GM12878 (cell line): ENCODE measurements at regions not wholly inside any gene's neighbourhood (a gene's known extent, or its start where the extent isn't known, plus 50 kb on each side); places are given as distances from the start of the nearest gene placed in this dataset.

Experiments used
- ATAC-seq: fragments of 200-7000 bp; cut with Tn5 transposase; 3 replicates; pipeline ENCODE4 v1.9.1; 2020; ENCODE audit warnings: mild to moderate bottlenecking, moderate library complexity
- BruUV-seq: library from RNA; stranded (reverse); fragments of 400-500 nt; replicated peaks from 2 replicates; lab custom pipeline; 2021; lab: Mats Ljungman, UMichigan
- CTCF ChIA-PET: fragments of 300-600 bp; sonication (Branson Sonifier 250); formaldehyde crosslinking; extraction: SDS; loops from one replicate; lab custom pipeline; 2021; ENCODE audit warnings: inconsistent platforms; lab: Yijun Ruan, JAX
- POLR2A ChIA-PET: fragments of 350-600 bp; formaldehyde crosslinking; extraction: SDS; loops from one replicate; lab custom pipeline; 2021; ENCODE audit warnings: inconsistent platforms; lab: Charles Lee
- RAD21 ChIA-PET: fragments of 300-600 bp; sonication (Branson Sonifier 250); formaldehyde crosslinking; loops from one replicate; lab custom pipeline; 2023; ENCODE audit warnings: antibody characterized with exemption; ENCODE audit not compliant: unreplicated experiment; lab: Charles Lee
- SMC1A ChIA-PET: fragments of 300-600 bp; sonication (Branson Sonifier 250); formaldehyde crosslinking; loops from one replicate; lab custom pipeline; 2023; ENCODE audit not compliant: unreplicated experiment, uncharacterized antibody; lab: Charles Lee
- DNase-seq: peaks from one replicate; pipeline ENCODE4 v3.0.0-alpha.2; 2011; ENCODE audit warnings: low read depth, low spot score
- FAIRE-seq: peaks from 3 replicates; lab custom pipeline; 2011; peaks lifted over from hg19 to GRCh38; lab: Jason Lieb, UNC
- H2AFZ ChIP-seq: 2 replicates; pipeline ENCODE4 v1.6.0; 2011; ENCODE audit warnings: low read depth, low read length, control low read depth; ENCODE audit not compliant: control insufficient read depth
- H3K27ac ChIP-seq: 2 replicates; pipeline ENCODE4 v1.5.1; 2011; ENCODE audit warnings: control low read depth; ENCODE audit not compliant: control insufficient read depth, insufficient read depth
- H3K27me3 ChIP-seq, 2 experiments: replicated peaks in 1 of 2; 2 replicates each; pipeline versions ENCODE4 v1.6.0 to v1.6.1; 2011; ENCODE audit warnings: low read length in 1 of 2; ENCODE audit not compliant: control insufficient read depth in 2 of 2, insufficient read depth in 2 of 2
- H3K36me3 ChIP-seq, 2 experiments: 2 replicates each; pipeline ENCODE4 v1.5.1; 2011; ENCODE audit warnings: low read length in 1 of 2; ENCODE audit not compliant: control insufficient read depth in 2 of 2, insufficient read depth in 2 of 2
- H3K4me1 ChIP-seq: 2 replicates; pipeline ENCODE4 v1.6.1; 2011; ENCODE audit warnings: mild to moderate bottlenecking, low read length, moderate library complexity, mixed read lengths; ENCODE audit not compliant: control insufficient read depth, insufficient read depth
- H3K4me2 ChIP-seq: 2 replicates; pipeline ENCODE4 v1.6.0; 2011; ENCODE audit warnings: control low read depth; ENCODE audit not compliant: control insufficient read depth, insufficient read depth
- H3K4me3 ChIP-seq: fragments of 200-600 bp; sonication (generic); 2 replicates; pipeline ENCODE4 v1.5.1; 2016
- H3K79me2 ChIP-seq: 2 replicates; pipeline ENCODE4 v1.6.0; 2011; ENCODE audit warnings: low read length; ENCODE audit not compliant: control insufficient read depth, insufficient read depth
- H3K9ac ChIP-seq: 2 replicates; pipeline ENCODE4 v1.8.0; 2011; ENCODE audit warnings: low read length, control low read depth, mixed read lengths; ENCODE audit not compliant: control insufficient read depth, insufficient read depth
- H3K9me3 ChIP-seq: replicated peaks from 3 replicates; pipeline ENCODE4 v1.5.1; 2011; ENCODE audit warnings: mild to moderate bottlenecking, low read length; ENCODE audit not compliant: control insufficient read depth, insufficient read depth
- H4K20me1 ChIP-seq: 2 replicates; pipeline ENCODE4 v1.6.0; 2011; ENCODE audit not compliant: control insufficient read depth, insufficient read depth
- ASH2L ChIP-seq: fragments of 300-600, 200-600 bp; sonication (generic); IDR thresholded peaks from 2 replicates; pipeline ENCODE4 v1.6.1; 2017; ENCODE audit warnings: low read depth, mild to moderate bottlenecking, borderline replicate concordance
- FOS ChIP-seq: IDR thresholded peaks from 3 replicates; pipeline ENCODE4 v1.6.1; 2011; ENCODE audit warnings: borderline replicate concordance; ENCODE audit not compliant: insufficient read length; ENCODE audit errors: extremely low read depth
- GABPA ChIP-seq: IDR thresholded peaks from 2 replicates; pipeline ENCODE4 v1.6.1; 2014; ENCODE audit warnings: antibody characterized with exemption, low read depth, mild to moderate bottlenecking, inconsistent platforms
- HCFC1 ChIP-seq: fragments of 150-350 bp; IDR thresholded peaks from 2 replicates; pipeline ENCODE4 v1.6.1; 2014; ENCODE audit warnings: low read length
- KLF5 ChIP-seq: fragments of 450-650 bp; IDR thresholded peaks from 2 replicates; pipeline ENCODE4 v1.6.1; 2014; ENCODE audit warnings: mild to moderate bottlenecking; ENCODE audit not compliant: partially characterized antibody
- NBN ChIP-seq: fragments of 450-650 bp; IDR thresholded peaks from 2 replicates; pipeline ENCODE4 v1.6.1; 2016
- NFXL1 ChIP-seq: fragments of 450-650 bp; IDR thresholded peaks from 2 replicates; pipeline ENCODE4 v1.6.1; 2017; ENCODE audit warnings: antibody characterized with exemption, mild to moderate bottlenecking, borderline replicate concordance
- NFYA ChIP-seq: IDR thresholded peaks from 2 replicates; pipeline ENCODE4 v1.6.1; 2011; ENCODE audit warnings: low read depth, mild to moderate bottlenecking, low read length, improper control_type of control experiment, borderline replicate concordance
- NR2F1 ChIP-seq: fragments of 450-650 bp; conservative IDR thresholded peaks from 2 replicates; pipeline ENCODE4 v1.6.1; 2017; ENCODE audit warnings: mild to moderate bottlenecking
- NRF1 ChIP-seq: conservative IDR thresholded peaks from 2 replicates; pipeline ENCODE4 v1.6.1; 2011; ENCODE audit warnings: mild to moderate bottlenecking, low read depth, low read length, improper control_type of control experiment
- RCOR1 ChIP-seq: conservative IDR thresholded peaks from 2 replicates; pipeline ENCODE4 v1.6.1; 2012; ENCODE audit warnings: low read depth, low read length, improper control_type of control experiment
- WGBS: methylation state at CpG from one replicate; pipeline ENCODE4 v1.1.6; 2016; ENCODE audit warnings: low lambda C conversion rate; ENCODE audit not compliant: insufficient replicate concordance, insufficient coverage; ENCODE audit errors: missing lambda C conversion rate; 5-methylcytosine and 5-hydroxymethylcytosine counted together
- in situ Hi-C: fragments of 300-500 bp; cut with MboI; formaldehyde crosslinking; loops from 9 replicates; pipeline ENCODE4 v1.14.3; 2018; ENCODE audit warnings: mixed read lengths
- intact Hi-C: fragments of 100-400 bp; cut with micrococcal nuclease; formaldehyde crosslinking; loops from one replicate; pipeline ENCODE4 v1.14.2; 2022; ENCODE audit not compliant: unreplicated experiment
- TF ChIP-seq, protein P1 (sequence below): fragments of 450-650 bp; IDR thresholded peaks from 2 replicates; pipeline ENCODE4 v1.6.1; 2016; ENCODE audit warnings: mild to moderate bottlenecking, moderate library complexity, borderline replicate concordance
- TF ChIP-seq, protein P2 (sequence below): IDR thresholded peaks from 2 replicates; pipeline ENCODE4 v1.6.1; 2011; ENCODE audit warnings: borderline replicate concordance, low read depth, mild to moderate bottlenecking, moderate library complexity, mixed read lengths, low read length; ENCODE audit not compliant: insufficient read depth; ENCODE audit errors: extremely low read length
- TF ChIP-seq, protein P3 (sequence below): IDR thresholded peaks from 2 replicates; pipeline ENCODE4 v1.6.1; 2012; ENCODE audit warnings: low read depth, low read length, improper control_type of control experiment

DNA sequence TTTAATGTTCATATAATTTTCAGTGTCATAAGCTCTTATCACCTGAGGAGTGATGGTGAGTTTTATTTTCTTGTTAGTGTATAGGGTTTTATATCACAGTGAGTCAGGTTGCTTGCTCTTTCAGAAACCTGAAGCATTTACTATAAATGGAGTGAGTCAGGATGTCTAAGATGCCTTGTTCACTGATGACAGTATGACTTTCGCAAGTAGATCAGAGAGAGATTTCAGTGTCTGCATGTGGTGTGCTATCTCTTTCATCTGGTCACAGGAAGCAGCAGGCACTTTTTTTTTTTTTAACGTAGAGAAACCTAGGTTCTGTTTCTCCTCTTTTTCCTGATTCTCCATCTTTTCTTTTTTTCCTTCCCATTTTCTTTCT lies 237.1 kb downstream of the DMRTA1 start:
- Histone ChIP-seq H3K4me1 (no peaks in the 10 kb centered on the region), H3K79me2 (no peaks in the 10 kb centered on the region), H3K9me3 (no peaks in the 10 kb centered on the region), H3K4me3 (no peak overlapping the region), H3K36me3 (no peaks in the 10 kb centered on the region), H3K27me3 (no peaks in the 10 kb centered on the region), H2AFZ (no peak overlapping the region), H4K20me1 (no peaks in the 10 kb centered on the region), H3K27ac (no peak overlapping the region), H3K4me2 (no peak overlapping the region), H3K9ac (no peak overlapping the region)
- no TSS peak for BruUV-seq
- ChIA-PET RAD21 (no interaction called here), CTCF (no interaction called here), SMC1A (no interaction called here), POLR2A (no interaction called here)
- intact Hi-C loops (no loop called here), in situ Hi-C loops (no loop called here)
- DNase-seq (no peak), ATAC-seq (peak; percentile 78), FAIRE-seq (no peak)
- WGBS: 22% methylated on average over 2 of the region's 2 CpGs
- TF ChIP-seq KLF5 (no peak), RCOR1 (no peak), GABPA (no peak), NBN (no peak), FOS (no peak), ASH2L (no peak), HCFC1 (no peak), NRF1 (no peak), NFYA (no peak), NFXL1 (no peak), NR2F1 (no peak)
- TF ChIP-seq, protein P1, sequence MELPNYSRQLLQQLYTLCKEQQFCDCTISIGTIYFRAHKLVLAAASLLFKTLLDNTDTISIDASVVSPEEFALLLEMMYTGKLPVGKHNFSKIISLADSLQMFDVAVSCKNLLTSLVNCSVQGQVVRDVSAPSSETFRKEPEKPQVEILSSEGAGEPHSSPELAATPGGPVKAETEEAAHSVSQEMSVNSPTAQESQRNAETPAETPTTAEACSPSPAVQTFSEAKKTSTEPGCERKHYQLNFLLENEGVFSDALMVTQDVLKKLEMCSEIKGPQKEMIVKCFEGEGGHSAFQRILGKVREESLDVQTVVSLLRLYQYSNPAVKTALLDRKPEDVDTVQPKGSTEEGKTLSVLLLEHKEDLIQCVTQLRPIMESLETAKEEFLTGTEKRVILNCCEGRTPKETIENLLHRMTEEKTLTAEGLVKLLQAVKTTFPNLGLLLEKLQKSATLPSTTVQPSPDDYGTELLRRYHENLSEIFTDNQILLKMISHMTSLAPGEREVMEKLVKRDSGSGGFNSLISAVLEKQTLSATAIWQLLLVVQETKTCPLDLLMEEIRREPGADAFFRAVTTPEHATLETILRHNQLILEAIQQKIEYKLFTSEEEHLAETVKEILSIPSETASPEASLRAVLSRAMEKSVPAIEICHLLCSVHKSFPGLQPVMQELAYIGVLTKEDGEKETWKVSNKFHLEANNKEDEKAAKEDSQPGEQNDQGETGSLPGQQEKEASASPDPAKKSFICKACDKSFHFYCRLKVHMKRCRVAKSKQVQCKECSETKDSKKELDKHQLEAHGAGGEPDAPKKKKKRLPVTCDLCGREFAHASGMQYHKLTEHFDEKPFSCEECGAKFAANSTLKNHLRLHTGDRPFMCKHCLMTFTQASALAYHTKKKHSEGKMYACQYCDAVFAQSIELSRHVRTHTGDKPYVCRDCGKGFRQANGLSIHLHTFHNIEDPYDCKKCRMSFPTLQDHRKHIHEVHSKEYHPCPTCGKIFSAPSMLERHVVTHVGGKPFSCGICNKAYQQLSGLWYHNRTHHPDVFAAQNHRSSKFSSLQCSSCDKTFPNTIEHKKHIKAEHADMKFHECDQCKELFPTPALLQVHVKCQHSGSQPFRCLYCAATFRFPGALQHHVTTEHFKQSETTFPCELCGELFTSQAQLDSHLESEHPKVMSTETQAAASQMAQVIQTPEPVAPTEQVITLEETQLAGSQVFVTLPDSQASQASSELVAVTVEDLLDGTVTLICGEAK: no peak
- TF ChIP-seq, protein P2, sequence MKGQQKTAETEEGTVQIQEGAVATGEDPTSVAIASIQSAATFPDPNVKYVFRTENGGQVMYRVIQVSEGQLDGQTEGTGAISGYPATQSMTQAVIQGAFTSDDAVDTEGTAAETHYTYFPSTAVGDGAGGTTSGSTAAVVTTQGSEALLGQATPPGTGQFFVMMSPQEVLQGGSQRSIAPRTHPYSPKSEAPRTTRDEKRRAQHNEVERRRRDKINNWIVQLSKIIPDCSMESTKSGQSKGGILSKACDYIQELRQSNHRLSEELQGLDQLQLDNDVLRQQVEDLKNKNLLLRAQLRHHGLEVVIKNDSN: no peak
- TF ChIP-seq, protein P3, sequence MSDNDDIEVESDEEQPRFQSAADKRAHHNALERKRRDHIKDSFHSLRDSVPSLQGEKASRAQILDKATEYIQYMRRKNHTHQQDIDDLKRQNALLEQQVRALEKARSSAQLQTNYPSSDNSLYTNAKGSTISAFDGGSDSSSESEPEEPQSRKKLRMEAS: no peak
